ENCODE measurements at regions not wholly inside any gene's neighbourhood (a gene's known extent, or its start where the extent isn't known, plus 50 kb on each side); places are given as distances from the start of the nearest gene placed in this dataset.

GRCh38 chr17:72407931-72408330, 287.1 kb downstream of the SOX9 start:
- Histone ChIP-seq H3K36me3 (ENCODE audit: control insufficient read depth, insufficient read depth, low read length) (peaks cover 2% of the 10 kb centered on the region), H3K9ac (ENCODE audit: low read length) (no peak overlapping the region), H3K4me1 (ENCODE audit: control insufficient read depth, insufficient read depth, low read length) (peaks cover 14% of the 10 kb centered on the region), H3K4me3 (ENCODE audit: low read length) (no peak overlapping the region), H3K27ac (ENCODE audit: low read depth, low read length) (peak overlapping the region; percentile 0), H3K27me3 (ENCODE audit: control insufficient read depth, insufficient read depth, low read length) (no peaks in the 10 kb centered on the region)

DNA sequence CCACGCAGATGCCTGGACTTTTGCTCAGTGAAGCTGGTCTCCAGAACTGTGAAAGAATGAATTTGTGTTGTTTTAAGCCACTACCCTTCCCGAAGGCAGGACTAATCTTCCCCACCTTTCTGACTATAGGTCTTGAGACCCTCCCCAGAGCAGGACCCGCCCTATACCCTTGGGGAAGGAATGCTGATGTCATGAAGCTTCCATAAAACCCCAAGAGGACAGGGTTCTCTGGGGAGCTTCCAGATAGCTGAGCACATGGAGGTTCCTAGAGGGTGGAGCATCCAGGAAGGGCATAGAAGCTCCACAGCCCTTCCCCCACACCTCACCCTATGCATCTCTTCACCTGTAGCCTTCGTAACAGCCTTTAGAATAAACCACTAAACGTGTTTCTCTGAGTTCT, 287.8 kb downstream of the SOX9 start:
- Histone ChIP-seq H3K4me3 (ENCODE audit: low read length) (no peak overlapping the region), H3K9ac (ENCODE audit: low read length) (no peak overlapping the region), H3K27ac (ENCODE audit: low read depth, low read length) (no peak overlapping the region), H3K36me3 (ENCODE audit: control insufficient read depth, insufficient read depth, low read length) (no peaks in the 10 kb centered on the region), H3K4me1 (ENCODE audit: control insufficient read depth, insufficient read depth, low read length) (peaks cover 14% of the 10 kb centered on the region), H3K27me3 (ENCODE audit: control insufficient read depth, insufficient read depth, low read length) (no peaks in the 10 kb centered on the region)

DNA sequence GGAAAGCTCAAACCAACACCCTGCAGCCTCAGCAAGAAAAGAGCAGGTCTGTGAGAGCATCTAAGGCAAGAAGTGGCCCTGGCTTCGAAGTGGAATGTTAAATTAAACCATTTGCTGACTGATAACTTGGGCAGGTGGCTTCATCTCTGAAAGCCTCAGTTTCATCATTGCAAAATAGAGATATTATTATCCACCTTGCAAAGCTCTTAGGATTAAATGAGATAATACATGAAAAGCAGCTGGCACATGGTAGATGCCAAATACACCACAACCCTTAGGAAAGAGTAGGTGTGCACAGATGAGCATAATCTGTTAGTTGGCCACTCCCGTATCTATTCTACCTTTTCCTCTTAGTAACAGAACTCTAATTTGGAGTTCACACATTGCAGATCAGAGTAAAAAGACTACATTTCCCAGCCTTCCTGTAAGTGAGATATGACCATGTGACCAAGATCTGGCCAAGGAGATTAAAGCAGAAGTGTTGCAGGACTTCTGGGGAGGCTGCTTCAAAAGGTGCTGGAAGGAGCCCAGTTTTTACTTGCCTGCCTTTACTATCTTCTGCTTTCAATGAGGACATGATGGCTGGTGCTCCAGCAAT, 288.7 kb downstream of the SOX9 start:
- Histone ChIP-seq H3K36me3 (ENCODE audit: control insufficient read depth, insufficient read depth, low read length) (no peaks in the 10 kb centered on the region), H3K4me3 (ENCODE audit: low read length) (no peak overlapping the region), H3K9ac (ENCODE audit: low read length) (no peak overlapping the region), H3K4me1 (ENCODE audit: control insufficient read depth, insufficient read depth, low read length) (peaks cover 14% of the 10 kb centered on the region), H3K27me3 (ENCODE audit: control insufficient read depth, insufficient read depth, low read length) (no peaks in the 10 kb centered on the region), H3K27ac (ENCODE audit: low read depth, low read length) (no peak overlapping the region)

DNA sequence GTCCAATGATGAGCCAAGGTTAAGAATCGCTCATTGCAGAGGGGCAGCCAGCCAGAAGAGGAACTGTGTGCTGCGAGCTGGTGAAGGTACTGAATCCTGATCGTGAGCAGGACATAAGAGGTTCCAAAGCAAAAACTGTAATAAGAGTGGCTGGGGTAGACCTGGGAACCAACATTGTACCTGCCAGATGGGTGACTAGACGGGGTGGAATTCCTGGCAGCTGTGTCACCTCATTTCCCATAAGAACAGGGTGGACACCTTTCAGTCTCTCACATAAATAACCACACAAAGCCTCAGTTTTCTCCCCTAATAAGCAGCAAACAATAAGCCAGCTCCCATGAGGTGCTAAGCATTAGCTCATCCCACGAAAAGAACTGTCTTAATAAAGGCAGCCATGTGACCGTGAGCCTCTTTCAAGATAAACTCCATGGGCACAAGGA, 290.3 kb downstream of the SOX9 start:
- Histone ChIP-seq H3K4me3 (ENCODE audit: low read length) (no peak overlapping the region), H3K27ac (ENCODE audit: low read depth, low read length) (no peak overlapping the region), H3K27me3 (ENCODE audit: control insufficient read depth, insufficient read depth, low read length) (no peaks in the 10 kb centered on the region), H3K4me1 (ENCODE audit: control insufficient read depth, insufficient read depth, low read length) (peaks cover 14% of the 10 kb centered on the region), H3K36me3 (ENCODE audit: control insufficient read depth, insufficient read depth, low read length) (no peaks in the 10 kb centered on the region), H3K9ac (ENCODE audit: low read length) (no peak overlapping the region)

DNA sequence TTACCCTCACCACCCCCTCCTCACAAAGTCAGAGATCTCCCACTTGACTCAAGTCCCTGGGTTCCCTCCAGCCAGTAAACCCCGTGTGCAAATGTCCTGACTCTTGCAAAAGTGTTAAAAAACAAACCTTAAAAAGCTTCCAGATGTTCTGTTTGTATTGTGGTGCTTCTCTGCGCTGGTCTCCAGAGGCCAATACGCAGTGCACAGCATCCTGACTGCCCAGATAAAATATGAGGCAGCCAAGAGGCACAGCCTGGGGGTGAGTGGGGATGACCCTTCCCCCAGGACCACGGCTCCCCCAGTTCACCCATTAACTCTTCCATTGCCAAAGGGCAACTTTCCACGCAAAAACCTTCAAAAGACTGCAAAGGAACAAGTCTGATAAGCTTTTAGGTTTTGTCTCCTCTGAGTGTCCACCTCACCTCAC, 291.8 kb downstream of the SOX9 start:
- Histone ChIP-seq H3K27me3 (ENCODE audit: control insufficient read depth, insufficient read depth, low read length) (no peaks in the 10 kb centered on the region), H3K36me3 (ENCODE audit: control insufficient read depth, insufficient read depth, low read length) (peaks cover 2% of the 10 kb centered on the region), H3K27ac (ENCODE audit: low read depth, low read length) (no peak overlapping the region), H3K4me1 (ENCODE audit: control insufficient read depth, insufficient read depth, low read length) (peaks cover 7% of the 10 kb centered on the region), H3K4me3 (ENCODE audit: low read length) (no peak overlapping the region), H3K9ac (ENCODE audit: low read length) (no peak overlapping the region)

DNA sequence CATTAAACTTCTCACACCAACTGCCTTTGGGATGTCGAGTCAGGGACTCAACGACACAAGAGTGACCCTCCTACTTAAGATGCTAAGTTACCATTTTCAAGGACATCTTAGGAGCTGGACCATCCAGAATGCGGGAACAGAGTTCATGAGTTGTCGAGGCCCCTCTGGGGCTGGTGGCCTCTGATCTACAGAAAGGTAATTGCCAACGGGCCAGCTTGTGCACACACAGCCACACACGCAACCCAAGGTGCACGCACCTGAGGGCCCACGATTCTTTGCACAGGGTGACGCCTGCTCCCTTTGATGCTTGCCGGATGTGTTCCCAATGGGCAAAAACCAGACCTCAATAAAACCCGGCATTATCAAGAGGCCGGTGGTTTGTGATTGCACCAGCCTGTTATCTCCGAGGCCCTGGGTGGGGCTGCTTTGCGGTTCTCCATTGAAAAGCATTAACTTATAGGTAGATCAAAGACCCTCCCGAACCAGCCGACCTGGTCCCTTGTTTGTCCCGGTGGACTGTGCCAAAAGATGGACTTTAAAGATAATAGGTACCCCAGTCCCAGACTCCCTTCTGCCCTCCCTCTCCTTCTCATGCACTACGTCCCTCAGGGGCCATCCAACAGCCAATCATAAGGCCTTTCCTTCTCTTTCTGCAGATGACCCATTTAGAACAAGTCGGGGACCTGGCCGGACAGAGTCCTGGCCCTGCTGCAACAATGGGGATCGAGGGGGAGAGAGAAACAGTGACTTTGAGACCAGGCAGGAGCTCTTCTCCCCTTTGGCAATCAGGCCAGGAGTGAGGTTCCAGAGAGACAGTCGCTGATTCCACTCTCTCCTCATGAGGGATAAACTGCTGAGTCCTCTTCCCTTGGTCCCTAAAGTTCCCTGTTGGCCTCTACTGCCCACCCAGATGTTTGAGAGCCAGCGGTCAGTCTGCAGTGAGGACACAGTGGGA, 292.5 kb downstream of the SOX9 start:
- H3K36me3 ChIP-seq (ENCODE audit: control insufficient read depth, insufficient read depth, low read length) = peaks cover 2% of the 10 kb centered on the region
- no peak overlapping the region for H3K4me3 ChIP-seq (ENCODE audit: low read length)
- no peaks in the 10 kb centered on the region for H3K4me1 ChIP-seq (ENCODE audit: control insufficient read depth, insufficient read depth, low read length)
- H3K27me3 ChIP-seq (ENCODE audit: control insufficient read depth, insufficient read depth, low read length) = no peaks in the 10 kb centered on the region
- H3K9ac ChIP-seq (ENCODE audit: low read length) = no peak overlapping the region
- no peak overlapping the region for H3K27ac ChIP-seq (ENCODE audit: low read depth, low read length)

DNA sequence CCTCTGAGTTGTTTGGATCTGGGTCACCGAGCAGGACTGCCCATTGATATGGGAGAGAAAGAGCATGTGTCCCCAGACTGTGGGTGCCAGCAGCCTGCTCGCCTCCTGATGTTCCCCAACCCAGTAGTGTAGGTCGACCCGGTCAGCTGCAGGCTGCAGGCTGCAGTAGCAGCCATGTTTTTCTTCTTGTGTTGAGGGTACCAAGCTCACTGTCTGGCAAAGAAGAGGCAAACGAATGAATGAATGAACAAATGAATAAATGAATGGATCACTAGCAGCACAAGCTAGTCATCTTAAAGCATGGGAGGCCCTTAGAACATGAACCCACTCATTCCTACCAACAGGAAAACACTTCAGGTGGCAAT, 293.2 kb downstream of the SOX9 start:
- Histone ChIP-seq H3K27me3 (ENCODE audit: control insufficient read depth, insufficient read depth, low read length) (no peaks in the 10 kb centered on the region), H3K9ac (ENCODE audit: low read length) (no peak overlapping the region), H3K36me3 (ENCODE audit: control insufficient read depth, insufficient read depth, low read length) (peaks cover 2% of the 10 kb centered on the region), H3K4me3 (ENCODE audit: low read length) (no peak overlapping the region), H3K4me1 (ENCODE audit: control insufficient read depth, insufficient read depth, low read length) (no peaks in the 10 kb centered on the region), H3K27ac (ENCODE audit: low read depth, low read length) (no peak overlapping the region)

DNA sequence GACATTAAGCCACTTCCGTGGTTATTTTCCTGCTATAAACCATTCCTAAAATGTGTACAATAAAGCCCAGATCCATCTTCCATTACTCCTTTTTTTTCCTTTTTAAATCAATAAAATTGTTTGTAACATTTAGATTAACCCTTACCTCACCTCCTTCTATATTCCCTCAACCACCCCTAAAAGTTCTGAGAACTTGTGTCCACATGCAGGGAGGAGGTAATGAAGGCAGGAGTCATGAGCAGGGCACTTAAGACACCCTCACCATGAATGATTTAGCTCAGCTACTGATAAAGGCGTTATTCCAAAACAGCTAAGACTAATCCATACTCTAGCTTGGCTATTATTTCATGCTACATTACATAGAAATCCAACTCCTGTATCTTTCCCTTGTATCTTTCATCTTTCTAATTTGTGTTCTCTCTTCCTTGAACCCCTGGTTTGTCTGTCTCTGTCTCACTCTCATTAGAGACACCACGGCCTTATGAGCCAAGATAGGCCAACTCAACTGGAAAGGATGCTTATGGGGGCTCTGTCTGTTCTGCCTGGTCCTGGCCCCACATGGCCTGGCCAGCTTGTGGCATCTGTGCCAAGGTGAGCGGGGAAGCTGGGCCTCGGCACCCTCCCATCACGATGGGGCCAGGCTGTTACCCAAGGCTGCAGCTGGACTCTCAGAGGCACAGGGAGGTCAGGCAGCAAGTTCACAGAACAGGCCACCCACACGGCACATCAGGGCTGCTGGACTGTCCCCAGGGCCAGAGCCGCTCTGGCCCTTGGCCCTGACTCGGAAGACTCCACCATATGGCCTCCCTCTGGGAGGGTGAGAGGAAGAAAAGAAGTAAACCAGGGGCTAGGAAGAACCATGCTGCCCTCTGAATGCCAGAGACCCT, 294.4 kb downstream of the SOX9 start:
- H3K9ac ChIP-seq (ENCODE audit: low read length) = no peak overlapping the region
- H3K4me1 ChIP-seq (ENCODE audit: control insufficient read depth, insufficient read depth, low read length) = no peaks in the 10 kb centered on the region
- no peak overlapping the region for H3K4me3 ChIP-seq (ENCODE audit: low read length)
- peaks cover 2% of the 10 kb centered on the region for H3K36me3 ChIP-seq (ENCODE audit: control insufficient read depth, insufficient read depth, low read length)
- H3K27me3 ChIP-seq (ENCODE audit: control insufficient read depth, insufficient read depth, low read length) = no peaks in the 10 kb centered on the region
- no peak overlapping the region for H3K27ac ChIP-seq (ENCODE audit: low read depth, low read length)

- H3K27me3 ChIP-seq (ENCODE audit: control insufficient read depth, insufficient read depth, low read length) = no peaks in the 10 kb centered on the region
- peaks cover 2% of the 10 kb centered on the region for H3K36me3 ChIP-seq (ENCODE audit: control insufficient read depth, insufficient read depth, low read length)
- H3K9ac ChIP-seq (ENCODE audit: low read length) = no peak overlapping the region
- H3K27ac ChIP-seq (ENCODE audit: low read depth, low read length) = no peak overlapping the region
- H3K4me1 ChIP-seq (ENCODE audit: control insufficient read depth, insufficient read depth, low read length) = no peaks in the 10 kb centered on the region
- H3K4me3 ChIP-seq (ENCODE audit: low read length) = no peak overlapping the region
Observed at GRCh38 chr17:72416054-72416675, 295.3 kb downstream of the SOX9 start.

- Histone ChIP-seq H3K4me1 (ENCODE audit: control insufficient read depth, insufficient read depth, low read length) (no peaks in the 10 kb centered on the region), H3K27ac (ENCODE audit: low read depth, low read length) (no peak overlapping the region), H3K36me3 (ENCODE audit: control insufficient read depth, insufficient read depth, low read length) (peaks cover 2% of the 10 kb centered on the region), H3K9ac (ENCODE audit: low read length) (no peak overlapping the region), H3K4me3 (ENCODE audit: low read length) (no peak overlapping the region), H3K27me3 (ENCODE audit: control insufficient read depth, insufficient read depth, low read length) (no peaks in the 10 kb centered on the region)
Observed at GRCh38 chr17:72416905-72417304, 296.1 kb downstream of the SOX9 start.

DNA sequence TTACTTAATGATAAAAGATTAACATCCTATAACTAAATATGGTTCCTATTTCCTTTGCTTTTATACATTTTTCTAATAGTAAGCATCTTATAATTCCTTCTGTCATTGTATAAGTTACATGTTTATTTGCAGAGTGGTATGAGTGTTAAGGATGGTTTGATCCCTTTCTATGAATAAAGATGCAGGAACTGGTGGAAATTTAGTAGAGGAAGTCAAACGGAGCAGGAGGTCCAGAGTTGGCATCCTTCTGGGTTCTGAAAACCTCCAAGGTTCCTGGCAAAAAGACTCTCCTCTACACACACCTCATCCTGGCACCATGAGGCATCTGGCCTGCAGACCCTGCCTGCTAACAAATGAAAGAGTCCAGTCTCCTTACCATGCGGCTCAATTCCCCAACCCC, 296.8 kb downstream of the SOX9 start:
- Histone ChIP-seq H3K9ac (ENCODE audit: low read length) (no peak overlapping the region), H3K36me3 (ENCODE audit: control insufficient read depth, insufficient read depth, low read length) (peaks cover 2% of the 10 kb centered on the region), H3K27ac (ENCODE audit: low read depth, low read length) (no peak overlapping the region), H3K4me3 (ENCODE audit: low read length) (no peak overlapping the region), H3K27me3 (ENCODE audit: control insufficient read depth, insufficient read depth, low read length) (no peaks in the 10 kb centered on the region), H3K4me1 (ENCODE audit: control insufficient read depth, insufficient read depth, low read length) (no peaks in the 10 kb centered on the region)

All from rectal smooth muscle tissue (tissue), 1 donor.